ENCODE measurements at regions not wholly inside any gene's neighbourhood (a gene's known extent, or its start where the extent isn't known, plus 50 kb on each side); places are given as distances from the start of the nearest gene placed in this dataset.
"Not testable (repeated sequence)": the region's sequence is repeated elsewhere in the genome, so short reads cannot be mapped to it uniquely, and the experiment has no call there.

DNA sequence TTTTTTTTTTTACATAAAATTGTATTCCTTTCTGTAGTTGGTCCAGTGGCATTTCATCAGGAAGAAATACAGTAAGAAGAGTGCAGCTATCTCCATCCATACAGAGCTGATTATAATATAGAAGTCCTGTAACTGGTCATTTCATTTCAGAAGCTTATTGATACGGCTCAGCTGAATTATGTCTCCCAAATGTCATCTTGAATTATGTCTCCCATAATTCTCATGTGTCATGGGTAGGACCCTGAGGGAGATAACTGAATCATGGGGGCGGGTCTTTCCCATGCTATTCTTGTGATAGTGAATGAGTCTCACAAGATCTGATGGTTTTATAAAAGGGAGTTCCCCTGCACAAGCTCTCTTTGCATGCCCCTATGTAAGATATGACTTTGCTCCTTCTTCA is 492.9 kb downstream of the CHSY3 start:
- no peak overlapping the region for H3K4me3 Mint-ChIP-seq
- ATAC-seq (no peak), DNase-seq (ENCODE audit: low spot score) (no peak)
- peaks cover 19% of the 10 kb centered on the region for H3K9me3 Mint-ChIP-seq
- ChIA-PET POLR2A (no interaction called here), CTCF (no interaction called here)
- TF ChIP-seq ZNF121 (CRISPR knock-in tag; IDR thresholded peaks at IDR 0.05) (no peak), NFYB (CRISPR knock-in tag; conservative IDR thresholded peaks at IDR 0.05; ENCODE audit: low read depth) (no peak), ZNF263 (CRISPR knock-in tag; IDR thresholded peaks at IDR 0.05; ENCODE audit: low read depth) (no peak), ATF1 (CRISPR knock-in tag; IDR thresholded peaks at IDR 0.05) (no peak), ZNF138 (CRISPR knock-in tag; conservative IDR thresholded peaks at IDR 0.05) (no peak), FOXJ3 (CRISPR knock-in tag; IDR thresholded peaks at IDR 0.05; ENCODE audit: borderline replicate concordance) (no peak), EMX1 (CRISPR knock-in tag; IDR thresholded peaks at IDR 0.05) (no peak), KAT7 (CRISPR knock-in tag; IDR thresholded peaks at IDR 0.05; ENCODE audit: borderline replicate concordance) (no peak), ZNF219 (CRISPR knock-in tag; IDR thresholded peaks at IDR 0.05; ENCODE audit: borderline replicate concordance) (no peak), TEAD1 (CRISPR knock-in tag; IDR thresholded peaks at IDR 0.05) (no peak), TP53 (CRISPR knock-in tag; IDR thresholded peaks at IDR 0.05) (no peak), SMAD3 (CRISPR knock-in tag; IDR thresholded peaks at IDR 0.05; ENCODE audit: borderline replicate concordance) (no peak)
- TF ChIP-seq, protein P1, sequence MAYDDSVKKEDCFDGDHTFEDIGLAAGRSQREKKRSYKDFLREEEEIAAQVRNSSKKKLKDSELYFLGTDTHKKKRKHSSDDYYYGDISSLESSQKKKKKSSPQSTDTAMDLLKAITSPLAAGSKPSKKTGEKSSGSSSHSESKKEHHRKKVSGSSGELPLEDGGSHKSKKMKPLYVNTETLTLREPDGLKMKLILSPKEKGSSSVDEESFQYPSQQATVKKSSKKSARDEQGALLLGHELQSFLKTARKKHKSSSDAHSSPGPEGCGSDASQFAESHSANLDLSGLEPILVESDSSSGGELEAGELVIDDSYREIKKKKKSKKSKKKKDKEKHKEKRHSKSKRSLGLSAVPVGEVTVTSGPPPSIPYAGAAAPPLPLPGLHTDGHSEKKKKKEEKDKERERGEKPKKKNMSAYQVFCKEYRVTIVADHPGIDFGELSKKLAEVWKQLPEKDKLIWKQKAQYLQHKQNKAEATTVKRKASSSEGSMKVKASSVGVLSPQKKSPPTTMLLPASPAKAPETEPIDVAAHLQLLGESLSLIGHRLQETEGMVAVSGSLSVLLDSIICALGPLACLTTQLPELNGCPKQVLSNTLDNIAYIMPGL (CRISPR knock-in tag; IDR thresholded peaks at IDR 0.05): no peak
- TF ChIP-seq, protein P2, sequence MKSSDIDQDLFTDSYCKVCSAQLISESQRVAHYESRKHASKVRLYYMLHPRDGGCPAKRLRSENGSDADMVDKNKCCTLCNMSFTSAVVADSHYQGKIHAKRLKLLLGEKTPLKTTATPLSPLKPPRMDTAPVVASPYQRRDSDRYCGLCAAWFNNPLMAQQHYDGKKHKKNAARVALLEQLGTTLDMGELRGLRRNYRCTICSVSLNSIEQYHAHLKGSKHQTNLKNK (CRISPR knock-in tag; IDR thresholded peaks at IDR 0.05): no peak
- TF ChIP-seq, protein P3, sequence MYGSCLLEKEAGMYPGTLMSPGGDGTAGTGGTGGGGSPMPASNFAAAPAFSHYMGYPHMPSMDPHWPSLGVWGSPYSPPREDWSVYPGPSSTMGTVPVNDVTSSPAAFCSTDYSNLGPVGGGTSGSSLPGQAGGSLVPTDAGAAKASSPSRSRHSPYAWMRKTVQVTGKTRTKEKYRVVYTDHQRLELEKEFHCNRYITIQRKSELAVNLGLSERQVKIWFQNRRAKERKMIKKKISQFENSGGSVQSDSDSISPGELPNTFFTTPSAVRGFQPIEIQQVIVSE (CRISPR knock-in tag; IDR thresholded peaks at IDR 0.05; ENCODE audit: borderline replicate concordance): no peak
- TF ChIP-seq, protein P4, sequence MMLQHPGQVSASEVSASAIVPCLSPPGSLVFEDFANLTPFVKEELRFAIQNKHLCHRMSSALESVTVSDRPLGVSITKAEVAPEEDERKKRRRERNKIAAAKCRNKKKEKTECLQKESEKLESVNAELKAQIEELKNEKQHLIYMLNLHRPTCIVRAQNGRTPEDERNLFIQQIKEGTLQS (CRISPR knock-in tag; conservative IDR thresholded peaks at IDR 0.05): no peak
- TF ChIP-seq, protein P5, sequence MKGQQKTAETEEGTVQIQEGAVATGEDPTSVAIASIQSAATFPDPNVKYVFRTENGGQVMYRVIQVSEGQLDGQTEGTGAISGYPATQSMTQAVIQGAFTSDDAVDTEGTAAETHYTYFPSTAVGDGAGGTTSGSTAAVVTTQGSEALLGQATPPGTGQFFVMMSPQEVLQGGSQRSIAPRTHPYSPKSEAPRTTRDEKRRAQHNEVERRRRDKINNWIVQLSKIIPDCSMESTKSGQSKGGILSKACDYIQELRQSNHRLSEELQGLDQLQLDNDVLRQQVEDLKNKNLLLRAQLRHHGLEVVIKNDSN (CRISPR knock-in tag; IDR thresholded peaks at IDR 0.05): no peak
- TF ChIP-seq, protein P6, sequence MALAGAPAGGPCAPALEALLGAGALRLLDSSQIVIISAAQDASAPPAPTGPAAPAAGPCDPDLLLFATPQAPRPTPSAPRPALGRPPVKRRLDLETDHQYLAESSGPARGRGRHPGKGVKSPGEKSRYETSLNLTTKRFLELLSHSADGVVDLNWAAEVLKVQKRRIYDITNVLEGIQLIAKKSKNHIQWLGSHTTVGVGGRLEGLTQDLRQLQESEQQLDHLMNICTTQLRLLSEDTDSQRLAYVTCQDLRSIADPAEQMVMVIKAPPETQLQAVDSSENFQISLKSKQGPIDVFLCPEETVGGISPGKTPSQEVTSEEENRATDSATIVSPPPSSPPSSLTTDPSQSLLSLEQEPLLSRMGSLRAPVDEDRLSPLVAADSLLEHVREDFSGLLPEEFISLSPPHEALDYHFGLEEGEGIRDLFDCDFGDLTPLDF (CRISPR knock-in tag; IDR thresholded peaks at IDR 0.05): no peak
- TF ChIP-seq, protein P7, sequence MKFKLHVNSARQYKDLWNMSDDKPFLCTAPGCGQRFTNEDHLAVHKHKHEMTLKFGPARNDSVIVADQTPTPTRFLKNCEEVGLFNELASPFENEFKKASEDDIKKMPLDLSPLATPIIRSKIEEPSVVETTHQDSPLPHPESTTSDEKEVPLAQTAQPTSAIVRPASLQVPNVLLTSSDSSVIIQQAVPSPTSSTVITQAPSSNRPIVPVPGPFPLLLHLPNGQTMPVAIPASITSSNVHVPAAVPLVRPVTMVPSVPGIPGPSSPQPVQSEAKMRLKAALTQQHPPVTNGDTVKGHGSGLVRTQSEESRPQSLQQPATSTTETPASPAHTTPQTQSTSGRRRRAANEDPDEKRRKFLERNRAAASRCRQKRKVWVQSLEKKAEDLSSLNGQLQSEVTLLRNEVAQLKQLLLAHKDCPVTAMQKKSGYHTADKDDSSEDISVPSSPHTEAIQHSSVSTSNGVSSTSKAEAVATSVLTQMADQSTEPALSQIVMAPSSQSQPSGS (CRISPR knock-in tag; IDR thresholded peaks at IDR 0.05; ENCODE audit: borderline replicate concordance, low read depth): no peak
- H3K27me3 Mint-ChIP-seq (ENCODE audit: low read depth): no peaks in the 10 kb centered on the region
- no peaks in the 10 kb centered on the region for H3K36me3 Mint-ChIP-seq
- H3K4me1 Mint-ChIP-seq: peaks cover 19% of the 10 kb centered on the region
- no peak overlapping the region for H3K27ac Mint-ChIP-seq

DNA sequence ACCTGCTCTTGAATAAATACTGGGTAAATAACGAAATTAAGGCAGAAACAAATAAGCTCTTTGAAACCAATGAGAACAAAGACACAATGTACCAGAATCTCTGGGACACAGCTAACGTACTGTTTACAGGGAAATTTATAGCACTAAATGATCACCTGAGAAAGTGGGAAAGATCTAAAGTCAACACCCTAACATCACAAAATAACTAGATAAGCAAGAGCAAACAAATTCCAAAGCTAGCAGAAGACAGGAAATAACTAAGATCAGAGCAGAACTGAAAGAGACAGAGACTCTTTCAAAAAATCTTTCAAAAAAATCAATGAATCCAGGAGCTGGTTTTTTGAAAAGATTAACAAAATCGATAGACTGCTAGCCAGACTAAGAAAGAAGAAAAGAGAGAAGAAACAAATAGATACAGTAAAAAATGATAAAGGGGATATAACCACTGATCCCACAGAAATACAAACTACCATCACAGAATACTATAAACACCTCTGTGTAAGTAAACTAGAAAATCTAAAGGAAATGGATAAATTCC is 487.5 kb downstream of the CHSY3 start:
- H3K27me3 Mint-ChIP-seq (ENCODE audit: low read depth); ATAC-seq; H3K36me3 Mint-ChIP-seq; H3K27ac Mint-ChIP-seq; POLR2A ChIA-PET; H3K4me3 Mint-ChIP-seq; H3K4me1 Mint-ChIP-seq; CTCF ChIA-PET; DNase-seq (ENCODE audit: low spot score): not testable (repeated sequence)
- peaks cover 12% of the 10 kb centered on the region for H3K9me3 Mint-ChIP-seq
